ENCODE measurements at regions not wholly inside any gene's neighbourhood (a gene's known extent, or its start where the extent isn't known, plus 50 kb on each side); places are given as distances from the start of the nearest gene placed in this dataset.

GRCh38 chr11:28566339-28567089 is 458.3 kb downstream of the METTL15 start:
- DNase-seq: no peak

- DNase-seq: no peak
Measured at GRCh38 chr11:28559492-28559891, 451.3 kb downstream of the METTL15 start.

- no peak for DNase-seq
Measured at GRCh38 chr11:28547321-28547741, 439.1 kb downstream of the METTL15 start.

- no peak for DNase-seq
Measured at GRCh38 chr11:28545536-28545935, 437.3 kb downstream of the METTL15 start.

DNA sequence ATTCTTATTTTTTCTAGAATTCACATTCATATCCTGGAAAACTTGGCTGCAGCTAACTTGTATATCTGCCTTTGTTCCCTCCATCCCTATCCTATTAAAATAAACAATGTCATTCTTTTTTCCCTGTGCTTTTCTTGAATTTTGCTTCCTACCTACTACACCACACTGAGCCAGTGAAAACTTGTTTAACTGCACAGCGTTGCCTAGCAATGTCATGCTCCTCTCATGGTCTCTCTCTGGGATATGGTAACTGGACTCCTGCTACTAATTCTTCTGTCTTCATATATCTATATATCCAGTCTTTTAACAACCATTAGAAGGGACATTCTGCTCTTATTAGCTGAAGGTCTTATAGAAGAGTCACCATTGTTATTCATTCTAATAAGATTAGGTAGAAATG is 434.4 kb downstream of the METTL15 start:
- no peak for DNase-seq

- DNase-seq: no peak
Measured at GRCh38 chr11:28539239-28540030, 431.2 kb downstream of the METTL15 start.

- no peak for DNase-seq
Measured at GRCh38 chr11:28537822-28538221, 429.6 kb downstream of the METTL15 start.

DNA sequence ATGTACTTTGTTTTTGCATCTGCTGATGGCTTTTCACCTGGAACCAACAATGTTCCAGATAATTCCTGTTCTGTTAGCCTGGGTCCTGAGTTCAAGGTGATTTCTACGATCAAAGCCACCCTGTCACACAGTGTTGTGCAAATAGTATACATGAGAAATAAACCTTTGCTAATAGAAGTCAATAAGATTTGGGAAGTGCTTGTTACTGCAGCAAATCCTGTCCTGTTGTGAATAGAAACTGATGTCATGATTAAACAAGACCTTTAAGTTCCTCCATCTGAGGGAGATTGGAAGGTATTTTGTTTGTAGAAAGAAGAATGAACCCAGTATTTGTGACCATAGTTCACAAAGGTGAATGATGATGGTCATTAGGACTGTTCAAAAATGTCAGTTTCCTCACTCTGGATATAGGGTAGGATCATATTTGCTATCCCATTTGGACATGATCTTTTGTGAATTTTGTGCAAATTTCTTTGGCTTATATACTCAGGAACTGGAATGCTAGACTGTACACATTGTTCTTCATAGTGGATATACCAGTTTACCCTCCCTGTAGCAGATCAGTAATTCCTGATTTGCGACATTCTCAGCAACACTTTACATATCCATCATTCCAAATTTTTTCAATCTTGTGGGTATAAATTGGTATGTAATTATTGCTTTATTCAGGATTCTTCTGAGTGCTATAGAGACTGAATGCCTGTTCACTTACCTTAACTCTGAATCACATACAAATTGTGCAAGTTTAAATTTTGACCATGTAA is 428.5 kb downstream of the METTL15 start:
- DNase-seq: no peak

GRCh38 chr11:28535677-28536076 is 427.5 kb downstream of the METTL15 start:
- no peak for DNase-seq

DNA sequence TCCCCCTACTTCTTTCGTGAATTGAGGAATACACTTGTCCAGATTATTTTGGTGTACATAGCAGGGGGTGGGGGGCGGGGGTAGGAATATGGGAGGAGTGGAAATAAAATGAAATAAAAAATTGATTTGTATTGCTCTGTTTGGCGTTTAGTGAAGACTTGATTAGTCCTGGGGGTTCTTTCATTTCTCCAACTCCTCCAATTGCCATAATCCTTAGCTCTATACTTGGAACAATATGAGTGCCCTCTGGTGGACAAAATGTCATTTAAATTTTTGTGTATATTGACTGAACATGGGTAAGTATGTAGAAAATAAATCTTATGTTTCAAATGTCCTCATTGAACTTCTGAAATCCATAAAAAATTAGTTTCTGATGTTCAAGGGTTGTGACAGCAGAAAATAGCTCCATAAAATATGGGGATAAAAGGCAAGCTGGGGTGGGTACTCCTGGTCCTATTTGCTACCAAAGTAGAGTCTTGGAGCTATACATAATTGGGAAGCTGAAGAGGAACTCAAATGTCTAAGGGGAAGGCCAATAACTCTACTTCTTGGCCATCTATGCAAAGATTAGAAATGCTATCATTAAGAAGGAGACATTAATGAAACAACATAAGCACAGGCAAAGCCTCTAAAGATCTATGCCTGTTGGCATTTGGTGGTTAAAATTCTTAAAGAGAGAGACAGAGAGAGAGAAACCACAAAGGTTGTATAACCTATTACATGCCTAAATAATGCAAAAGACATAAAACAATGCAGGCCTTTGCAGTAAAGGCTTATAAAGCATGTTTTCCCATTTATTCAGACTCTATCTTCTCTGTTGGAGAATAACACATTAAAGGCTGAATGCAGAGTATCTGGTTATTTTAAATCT is 421.6 kb downstream of the METTL15 start:
- no peak for DNase-seq

DNA sequence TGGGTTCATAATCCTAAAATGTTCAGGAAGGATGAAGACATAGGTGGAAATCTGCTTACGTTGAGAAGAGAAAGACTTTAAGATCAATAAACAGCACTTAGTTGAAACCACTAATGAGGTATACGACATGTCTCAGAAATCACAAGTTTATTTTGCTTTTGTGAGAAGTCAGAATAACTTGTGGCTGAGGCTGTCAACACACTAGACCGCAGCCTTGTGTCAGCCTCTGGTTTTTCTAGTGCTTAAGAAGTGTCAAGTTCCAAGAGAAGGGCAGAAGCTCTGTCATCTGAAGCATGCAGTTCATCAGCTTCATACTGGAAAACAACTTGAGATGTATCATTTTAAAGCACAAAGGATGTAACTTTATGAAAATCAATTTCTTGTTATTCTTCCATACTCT is 420.9 kb downstream of the METTL15 start:
- DNase-seq: no peak

- no peak for DNase-seq
Measured at GRCh38 chr11:28528217-28528616, 420.0 kb downstream of the METTL15 start.

DNA sequence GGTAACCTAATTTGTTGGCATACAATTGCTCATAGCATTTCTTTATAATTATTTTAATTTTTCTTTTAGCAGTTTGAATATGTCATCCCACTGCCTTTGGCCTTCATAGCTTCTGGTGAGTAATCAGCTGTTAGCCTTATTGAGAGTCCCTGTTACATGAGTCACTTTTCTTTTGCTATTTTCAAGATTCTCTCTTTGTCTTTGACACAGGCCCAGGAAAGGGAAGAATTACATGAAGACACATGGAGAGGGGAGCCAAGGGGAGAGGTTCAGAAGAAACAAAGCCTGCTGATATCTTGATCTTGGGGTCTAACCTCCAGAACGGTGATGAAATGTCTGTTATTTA is 418.2 kb downstream of the METTL15 start:
- no peak for DNase-seq

GRCh38 chr11:28525636-28526405 is 417.6 kb downstream of the METTL15 start:
- no peak for DNase-seq

- DNase-seq: no peak
Measured at GRCh38 chr11:28524098-28524497, 415.9 kb downstream of the METTL15 start.

- DNase-seq: no peak
Measured at GRCh38 chr11:28521075-28521474, 412.9 kb downstream of the METTL15 start.

GRCh38 chr11:28520291-28520690 is 412.1 kb downstream of the METTL15 start:
- DNase-seq: no peak

DNA sequence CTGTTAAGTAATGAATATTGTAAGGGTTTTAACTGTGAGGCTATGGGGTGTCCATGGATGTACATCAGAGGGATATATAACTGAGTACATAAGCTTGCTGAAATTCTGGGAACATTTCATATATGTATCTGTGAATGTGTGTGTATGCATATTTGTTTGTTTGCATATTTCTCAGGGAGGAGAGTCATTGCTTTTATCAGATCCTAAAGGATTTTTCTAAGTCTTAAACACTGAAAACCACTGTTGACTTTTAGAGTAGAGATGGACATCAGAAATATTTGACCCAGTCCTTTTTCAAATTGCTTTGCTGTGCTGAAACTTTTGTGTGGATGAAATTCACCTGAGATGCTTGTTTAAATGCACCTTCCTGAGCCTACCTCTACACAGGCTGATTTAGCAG is 410.6 kb downstream of the METTL15 start:
- DNase-seq: no peak

DNA sequence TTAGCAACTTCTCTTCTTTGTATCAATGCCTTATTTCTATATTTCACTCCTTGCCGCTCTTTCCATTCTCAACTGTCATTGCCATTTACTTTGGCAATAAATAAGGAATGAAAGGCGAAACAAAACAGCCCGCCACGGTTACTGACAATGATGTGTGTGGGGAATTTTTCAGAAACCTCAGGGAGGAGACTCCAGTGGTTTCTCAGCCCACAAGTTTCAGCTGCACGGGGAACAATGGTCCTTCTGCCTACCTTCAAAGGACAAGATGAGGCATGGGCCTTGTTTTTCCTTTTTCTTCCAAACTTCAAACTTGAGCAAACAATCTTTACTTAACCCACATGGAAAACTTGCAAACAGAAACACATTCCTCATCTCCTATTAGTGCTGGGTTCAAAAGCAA is 409.4 kb downstream of the METTL15 start:
- no peak for DNase-seq

DNA sequence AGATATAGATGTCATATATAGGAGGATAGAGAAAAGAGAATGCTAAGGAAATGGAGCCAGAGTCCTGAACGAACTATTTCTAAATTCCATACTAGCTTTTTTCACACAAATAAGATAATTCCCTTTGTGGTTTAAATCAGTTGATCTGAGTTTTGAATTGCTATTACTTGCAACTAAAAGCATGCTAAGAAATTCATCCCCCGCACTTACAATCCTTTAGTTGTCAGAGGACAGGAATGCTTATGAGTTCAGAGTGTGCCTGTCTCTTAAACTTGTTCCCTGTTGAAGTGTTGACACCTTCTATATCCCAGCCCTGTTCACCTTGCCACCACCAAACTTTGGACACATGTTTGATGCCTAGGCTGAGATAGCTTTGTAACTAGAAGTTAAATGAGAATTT is 406.2 kb downstream of the METTL15 start:
- no peak for DNase-seq

- DNase-seq: no peak
Measured at GRCh38 chr11:28512143-28512756, 404.1 kb downstream of the METTL15 start.

Data from CD4-positive, alpha-beta T cell treated with Interleukin-4 for 1 hour (primary cell).